ENCODE measurements at regions not wholly inside any gene's neighbourhood (a gene's known extent, or its start where the extent isn't known, plus 50 kb on each side); places are given as distances from the start of the nearest gene placed in this dataset.

DNA sequence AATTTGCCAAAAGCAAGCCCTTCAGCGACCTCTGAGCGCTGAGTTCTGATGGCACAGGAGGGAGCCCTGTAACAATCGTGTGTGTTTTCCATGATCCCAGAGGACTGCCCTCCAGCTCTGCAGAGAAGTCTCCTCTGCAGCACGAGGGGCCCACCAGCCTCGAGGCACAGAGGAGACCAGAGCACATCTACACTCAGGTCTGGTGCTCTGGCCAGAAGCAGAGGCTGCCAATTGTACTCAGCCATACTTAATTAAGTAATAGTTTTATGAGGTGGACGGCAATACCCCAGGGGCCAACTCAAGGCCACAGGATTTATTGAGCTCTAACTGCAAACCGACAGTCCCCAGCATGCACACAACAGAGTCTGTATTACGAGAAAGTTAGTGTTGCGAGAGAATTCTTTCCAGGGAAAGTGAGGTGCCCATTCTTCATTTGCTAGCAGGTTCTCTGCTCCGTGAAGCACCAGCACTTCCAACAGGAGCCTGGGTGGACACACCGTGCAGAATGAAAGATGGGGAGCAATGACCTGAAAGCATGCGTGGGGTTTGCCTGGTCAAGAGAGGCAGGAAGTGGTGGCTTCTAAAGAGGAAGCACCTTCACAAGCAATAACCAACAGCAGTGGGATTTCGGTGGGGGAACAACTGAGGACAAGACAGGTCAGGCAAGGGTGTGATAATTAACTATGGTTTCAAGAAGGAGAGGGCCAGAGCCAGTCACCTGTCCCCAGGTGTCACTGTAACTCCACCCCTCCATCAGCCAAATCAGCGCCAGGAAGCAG lies 92.8 kb upstream of the FOXC1 start:
- TF ChIP-seq, protein P1, sequence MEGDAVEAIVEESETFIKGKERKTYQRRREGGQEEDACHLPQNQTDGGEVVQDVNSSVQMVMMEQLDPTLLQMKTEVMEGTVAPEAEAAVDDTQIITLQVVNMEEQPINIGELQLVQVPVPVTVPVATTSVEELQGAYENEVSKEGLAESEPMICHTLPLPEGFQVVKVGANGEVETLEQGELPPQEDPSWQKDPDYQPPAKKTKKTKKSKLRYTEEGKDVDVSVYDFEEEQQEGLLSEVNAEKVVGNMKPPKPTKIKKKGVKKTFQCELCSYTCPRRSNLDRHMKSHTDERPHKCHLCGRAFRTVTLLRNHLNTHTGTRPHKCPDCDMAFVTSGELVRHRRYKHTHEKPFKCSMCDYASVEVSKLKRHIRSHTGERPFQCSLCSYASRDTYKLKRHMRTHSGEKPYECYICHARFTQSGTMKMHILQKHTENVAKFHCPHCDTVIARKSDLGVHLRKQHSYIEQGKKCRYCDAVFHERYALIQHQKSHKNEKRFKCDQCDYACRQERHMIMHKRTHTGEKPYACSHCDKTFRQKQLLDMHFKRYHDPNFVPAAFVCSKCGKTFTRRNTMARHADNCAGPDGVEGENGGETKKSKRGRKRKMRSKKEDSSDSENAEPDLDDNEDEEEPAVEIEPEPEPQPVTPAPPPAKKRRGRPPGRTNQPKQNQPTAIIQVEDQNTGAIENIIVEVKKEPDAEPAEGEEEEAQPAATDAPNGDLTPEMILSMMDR (IDR thresholded peaks at IDR 0.05): no peak
- intact Hi-C loops (cut with DNase I, micrococcal nuclease): no loop called here
- DNase-seq: no peak
- H3K4me3 ChIP-seq: no peak overlapping the region
- H3K4me1 ChIP-seq (ENCODE audit: low read depth): no peaks in the 10 kb centered on the region
- H3K9me3 ChIP-seq: no peaks in the 10 kb centered on the region
- ATAC-seq: no peak
- H3K36me3 ChIP-seq (ENCODE audit: low read depth): no peaks in the 10 kb centered on the region

DNA sequence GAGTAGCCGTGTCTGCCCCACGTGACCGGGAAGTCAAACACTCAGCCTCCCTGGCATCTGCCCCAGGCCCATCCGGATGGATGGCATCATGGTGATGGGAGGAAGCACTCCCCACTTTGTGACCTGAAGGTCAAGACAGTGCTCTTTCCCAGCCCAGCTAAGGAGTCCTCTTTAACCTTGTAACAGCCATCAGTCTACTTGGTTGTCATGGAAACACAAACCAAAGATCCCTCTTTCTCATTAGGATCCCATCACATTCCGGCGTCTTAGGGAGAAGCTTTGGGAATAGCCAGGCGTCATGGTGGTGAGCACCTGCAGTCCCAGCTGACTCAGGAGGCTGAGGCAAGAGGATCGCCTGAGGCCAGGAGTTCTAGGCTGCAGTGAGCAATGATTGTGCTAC lies 90.9 kb upstream of the FOXC1 start:
- Histone ChIP-seq H3K9me3 (no peaks in the 10 kb centered on the region), H3K36me3 (ENCODE audit: low read depth) (no peaks in the 10 kb centered on the region), H3K4me3 (no peak overlapping the region), H3K4me1 (ENCODE audit: low read depth) (no peaks in the 10 kb centered on the region)
- ATAC-seq (no peak), DNase-seq (no peak)
- TF ChIP-seq, protein P1 (IDR thresholded peaks at IDR 0.05): no peak
- intact Hi-C loops (cut with DNase I, micrococcal nuclease): no loop called here

DNA sequence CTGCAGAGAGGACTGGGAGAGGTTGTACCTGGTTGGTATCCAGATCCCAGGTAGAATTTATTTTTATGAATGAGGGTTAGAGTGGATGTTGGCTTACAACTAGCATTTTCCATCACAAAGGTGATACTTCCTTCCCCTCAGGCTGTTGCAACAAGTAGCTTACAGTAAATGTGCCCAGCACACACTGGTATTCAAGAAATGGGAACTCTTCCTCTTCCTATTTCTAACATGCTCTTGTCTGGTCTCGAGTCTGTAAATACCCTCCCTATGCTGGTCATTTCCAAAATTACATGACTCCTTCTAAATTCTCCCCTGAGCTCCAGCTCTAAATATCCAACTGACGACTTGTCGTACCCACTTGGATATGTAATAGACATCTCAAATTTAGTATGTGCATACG lies 90.1 kb upstream of the FOXC1 start:
- intact Hi-C loops (cut with DNase I, micrococcal nuclease): no loop called here
- TF ChIP-seq, protein P1 (IDR thresholded peaks at IDR 0.05): no peak
- ATAC-seq (no peak), DNase-seq (no peak)
- Histone ChIP-seq H3K36me3 (ENCODE audit: low read depth) (no peaks in the 10 kb centered on the region), H3K9me3 (no peaks in the 10 kb centered on the region), H3K4me1 (ENCODE audit: low read depth) (no peaks in the 10 kb centered on the region), H3K4me3 (no peak overlapping the region)

DNA sequence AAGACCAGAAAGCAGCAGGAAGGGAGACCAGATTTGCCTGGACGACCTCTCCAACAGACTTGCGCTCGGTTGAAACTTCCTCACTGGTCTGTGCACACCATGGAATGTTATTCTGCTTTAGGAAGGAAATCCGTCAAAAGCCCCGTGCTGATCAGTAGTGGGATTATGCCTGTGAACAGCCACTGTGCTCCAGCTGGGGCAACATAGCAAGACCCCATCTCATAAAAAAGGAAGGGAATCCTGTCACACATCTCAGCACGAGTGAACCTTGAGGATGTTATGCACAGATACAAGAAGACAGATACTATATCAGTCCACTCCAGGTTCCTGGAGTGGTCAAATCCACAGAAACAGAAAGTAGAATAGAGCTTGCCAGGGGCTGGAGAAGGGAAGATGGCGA lies 86.9 kb upstream of the FOXC1 start:
- H3K4me1 ChIP-seq (ENCODE audit: low read depth): no peaks in the 10 kb centered on the region
- H3K36me3 ChIP-seq (ENCODE audit: low read depth): no peaks in the 10 kb centered on the region
- TF ChIP-seq, protein P1 (IDR thresholded peaks at IDR 0.05): no peak
- intact Hi-C loops (cut with DNase I, micrococcal nuclease): no loop called here
- no peak overlapping the region for H3K4me3 ChIP-seq
- no peak for ATAC-seq
- no peak for DNase-seq
- H3K9me3 ChIP-seq: no peaks in the 10 kb centered on the region

DNA sequence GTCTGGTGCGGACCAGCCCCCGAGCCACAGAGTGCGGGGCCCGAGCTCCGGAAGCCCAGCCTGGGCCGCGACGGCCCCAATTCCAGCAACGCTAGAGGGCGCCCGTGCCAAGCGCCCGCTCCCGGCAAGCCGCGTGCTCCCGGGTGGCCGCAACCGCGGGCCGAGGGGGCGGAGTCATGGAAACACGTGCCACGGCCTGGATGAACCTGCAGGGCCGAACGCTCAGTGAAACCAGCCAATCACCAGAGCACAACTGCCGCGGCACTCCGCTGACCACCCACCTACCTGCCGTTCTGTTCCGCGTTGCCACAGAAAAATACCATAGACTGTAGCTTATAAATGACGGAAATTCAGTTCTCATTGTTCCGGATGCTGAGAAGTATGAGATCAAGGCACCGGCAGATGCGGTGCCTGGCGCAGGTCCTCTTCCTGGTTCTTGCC lies 85.7 kb upstream of the FOXC1 start:
- no peaks in the 10 kb centered on the region for H3K9me3 ChIP-seq
- TF ChIP-seq, protein P1 (IDR thresholded peaks at IDR 0.05): peak; percentile 89
- ATAC-seq: peak; percentile 77
- intact Hi-C loops (cut with DNase I, micrococcal nuclease): no loop called here
- no peak overlapping the region for H3K4me3 ChIP-seq
- no peaks in the 10 kb centered on the region for H3K36me3 ChIP-seq (ENCODE audit: low read depth)
- DNase-seq: peak; percentile 74 to 89 (median 74)
- H3K4me1 ChIP-seq (ENCODE audit: low read depth): no peaks in the 10 kb centered on the region

All from mucosa of descending colon (tissue), 3 donors.